ENCODE measurements at regions not wholly inside any gene's neighbourhood (a gene's known extent, or its start where the extent isn't known, plus 50 kb on each side); places are given as distances from the start of the nearest gene placed in this dataset.

GRCh38 chr13:62210951-62211350 lies 795.3 kb upstream of the PCDH20 start:
- TF ChIP-seq CTCF (IDR thresholded peaks at IDR 0.05): no peak
- TF ChIP-seq MAX (CRISPR knock-in tag; IDR thresholded peaks at IDR 0.05): no peak
- no peak for TF ChIP-seq ZMAT4 (CRISPR knock-in tag; IDR thresholded peaks at IDR 0.05)
- no peak for TF ChIP-seq ATF3 (CRISPR knock-in tag; conservative IDR thresholded peaks at IDR 0.05)
- no peak for TF ChIP-seq ZSCAN18 (CRISPR knock-in tag; IDR thresholded peaks at IDR 0.05)
